ENCODE measurements at regions not wholly inside any gene's neighbourhood (a gene's known extent, or its start where the extent isn't known, plus 50 kb on each side); places are given as distances from the start of the nearest gene placed in this dataset.
A peak's percentile ranks its signal among the peaks of the same experiment; 100 is the strongest.
"Not testable (repeated sequence)": the region's sequence is repeated elsewhere in the genome, so short reads cannot be mapped to it uniquely, and the experiment has no call there.

GRCh38 chr3:197366301-197367044, 68.1 kb upstream of the DLG1 start:
- TF ChIP-seq CTCF (IDR thresholded peaks at IDR 0.05; ENCODE audit: insufficient read depth, low read depth, low read length) = no peak
- no peak for DNase-seq (ENCODE audit: low read depth)
- H3K4me3 ChIP-seq (ENCODE audit: low read depth, low read length) = no peak overlapping the region

DNA sequence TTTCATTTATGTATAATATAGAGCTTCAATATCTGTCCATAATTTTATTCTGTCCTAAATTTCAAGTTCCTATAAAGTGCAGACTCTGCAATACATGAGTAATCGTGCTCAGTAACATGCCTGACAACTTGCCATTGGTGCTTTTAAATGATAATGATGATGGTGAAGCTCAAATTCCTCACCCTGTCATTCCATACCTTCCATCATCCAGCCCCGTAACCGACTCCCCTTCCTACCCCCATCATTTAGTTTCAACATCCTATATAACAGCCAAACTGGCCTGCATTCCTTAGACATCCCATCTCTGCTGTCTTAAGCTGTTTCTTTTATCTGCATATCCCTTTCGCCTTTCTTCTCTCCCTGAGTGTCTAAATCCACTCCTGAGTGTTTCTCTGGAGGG, 67.2 kb upstream of the DLG1 start:
- TF ChIP-seq CTCF (IDR thresholded peaks at IDR 0.05; ENCODE audit: insufficient read depth, low read depth, low read length) = no peak
- DNase-seq (ENCODE audit: low read depth) = peak; percentile 24
- H3K4me3 ChIP-seq (ENCODE audit: low read depth, low read length) = no peak overlapping the region

DNA sequence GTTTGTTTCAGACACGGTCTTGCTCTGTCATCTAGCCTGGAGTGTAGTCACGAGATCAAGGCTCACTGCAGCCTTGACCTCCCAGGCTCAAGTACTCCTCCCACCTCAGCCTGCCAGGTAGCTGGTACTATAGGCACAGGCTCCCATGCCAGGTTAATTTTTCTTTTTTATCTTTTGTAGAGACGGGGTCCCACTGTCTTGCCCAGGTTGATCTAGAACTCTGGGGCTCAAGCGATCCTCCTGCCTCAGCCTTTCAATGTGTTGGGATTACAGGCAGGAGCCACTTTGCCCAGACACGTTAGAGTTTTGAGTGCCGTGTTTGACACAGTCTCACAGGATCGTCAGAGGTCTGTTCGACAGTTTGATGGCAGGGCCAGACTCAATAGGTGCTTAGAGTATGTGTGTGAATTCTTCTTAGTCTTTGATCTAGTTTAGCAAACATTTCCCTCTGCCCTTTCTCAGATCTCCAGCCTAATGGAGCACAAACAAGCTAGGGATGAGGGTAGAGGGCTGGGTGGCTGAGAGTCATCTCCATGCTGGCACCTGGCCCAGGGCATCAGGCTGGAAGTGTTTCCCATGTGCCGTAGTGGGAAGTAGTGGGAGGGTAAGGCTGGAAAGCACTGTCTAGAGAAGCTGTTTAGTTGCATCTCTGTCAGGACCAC, 66.1 kb upstream of the DLG1 start:
- H3K4me3 ChIP-seq (ENCODE audit: low read depth, low read length) = no peak overlapping the region
- TF ChIP-seq CTCF (IDR thresholded peaks at IDR 0.05; ENCODE audit: insufficient read depth, low read depth, low read length) = no peak
- DNase-seq (ENCODE audit: low read depth) = no peak

DNA sequence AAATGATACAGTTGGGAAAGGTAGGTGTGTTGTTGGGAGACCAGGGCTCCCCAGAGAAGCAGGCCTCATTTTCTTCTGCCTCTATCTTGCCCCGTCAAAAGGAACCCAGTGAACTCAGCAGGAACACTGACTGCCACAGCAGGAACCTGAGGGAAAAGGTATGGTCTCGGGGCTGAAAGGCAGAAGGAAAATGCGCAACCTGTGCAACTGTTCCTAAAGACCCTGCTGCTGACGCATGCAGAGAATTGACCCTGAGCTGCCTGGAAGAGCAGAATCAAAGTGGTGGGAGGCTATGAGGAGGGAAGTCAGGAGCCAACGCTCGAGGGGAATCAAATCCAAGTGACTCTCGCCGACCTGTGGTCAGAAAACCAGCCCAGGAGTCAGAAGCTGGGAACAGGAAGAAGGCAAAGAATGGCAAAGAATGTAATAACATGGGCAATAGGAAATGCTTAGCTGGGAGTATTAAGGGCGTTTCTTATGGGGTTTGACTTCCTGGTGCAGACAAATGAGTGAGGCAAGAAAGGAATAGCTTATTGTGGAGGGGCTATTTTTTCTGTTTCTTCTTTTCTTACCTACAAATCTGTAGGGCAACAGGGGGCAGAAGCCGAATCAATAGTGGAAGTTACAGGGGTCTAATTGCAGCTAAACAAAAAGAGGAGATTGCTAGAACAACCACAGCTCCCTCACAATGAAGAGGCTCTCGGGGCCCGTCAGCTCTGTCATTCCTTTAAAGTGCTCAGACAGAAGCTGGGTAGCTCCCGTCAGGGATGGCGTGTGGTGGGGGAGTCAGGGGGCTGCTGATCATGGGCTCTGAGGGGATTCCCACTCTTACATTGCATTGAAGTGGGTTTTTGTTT, 65.4 kb upstream of the DLG1 start:
- no peak for DNase-seq (ENCODE audit: low read depth)
- no peak overlapping the region for H3K4me3 ChIP-seq (ENCODE audit: low read depth, low read length)
- TF ChIP-seq CTCF (IDR thresholded peaks at IDR 0.05; ENCODE audit: insufficient read depth, low read depth, low read length) = no peak

GRCh38 chr3:197362081-197362480, 63.7 kb upstream of the DLG1 start:
- H3K4me3 ChIP-seq (ENCODE audit: low read depth, low read length) = no peak overlapping the region
- no peak for TF ChIP-seq CTCF (IDR thresholded peaks at IDR 0.05; ENCODE audit: insufficient read depth, low read depth, low read length)
- DNase-seq (ENCODE audit: low read depth) = no peak

DNA sequence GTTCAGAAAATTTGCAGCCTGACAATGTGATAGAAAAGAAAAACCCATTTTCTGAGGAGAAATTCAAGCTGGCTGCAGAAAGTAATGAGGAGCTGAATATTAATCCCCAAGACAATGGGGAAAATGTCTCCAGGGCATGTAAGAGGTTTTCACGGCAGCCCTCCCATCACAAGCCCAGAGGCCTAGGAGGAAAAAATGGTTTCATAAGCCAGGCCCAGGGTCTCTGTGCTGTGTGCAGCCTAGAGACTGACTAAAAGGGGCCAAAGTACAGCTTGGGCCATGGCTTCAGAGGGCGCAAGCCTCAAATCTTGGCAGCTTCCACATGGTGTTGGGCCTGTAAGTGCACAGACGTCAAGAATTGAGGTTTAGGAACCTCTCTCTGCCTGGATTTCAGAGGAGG, 61.7 kb upstream of the DLG1 start:
- not testable (repeated sequence) for H3K4me3 ChIP-seq (ENCODE audit: low read depth, low read length); DNase-seq (ENCODE audit: low read depth)

- not testable (repeated sequence) for DNase-seq (ENCODE audit: low read depth); H3K4me3 ChIP-seq (ENCODE audit: low read depth, low read length)
Measured at GRCh38 chr3:197359476-197359875, 61.1 kb upstream of the DLG1 start.

Data from fibroblast of villous mesenchyme (primary cell).